Tibial nerve (tissue), 4 donors: ENCODE measurements at regions not wholly inside any gene's neighbourhood (a gene's known extent, or its start where the extent isn't known, plus 50 kb on each side); places are given as distances from the start of the nearest gene placed in this dataset.
A peak's percentile ranks its signal among the peaks of the same experiment; 100 is the strongest.

Experiments
- DNase-seq, 2 donors: peaks; one replicate each; pipeline ENCODE4 v3.0.0-alpha.2; 2019; ENCODE audit warnings: low spot score in 2 of 2
- H3K27ac ChIP-seq, 4 donors: fragments of 200-600 bp; sonication (generic) in 3 of 4; one replicate each; pipeline ENCODE4 v1.5.1; 2017 to 2019; ENCODE audit warnings: mild to moderate bottlenecking in 1 of 4
- H3K27me3 ChIP-seq, 2 donors: fragments of 200-600 bp; sonication (generic) in 1 of 2; one replicate each; pipeline versions ENCODE4 v1.5.1 to v1.6.0; 2017 to 2019
- H3K36me3 ChIP-seq, 3 donors: fragments of 200-600 bp; sonication (generic); one replicate each; pipeline ENCODE4 v1.5.1; 2018 to 2019
- H3K4me1 ChIP-seq, 4 donors: fragments of 200-600 bp; sonication (generic) in 3 of 4; one replicate each; pipeline ENCODE4 v1.5.1; 2017 to 2019
- H3K4me3 ChIP-seq, 4 donors: fragments of 200-600 bp; sonication (generic) in 3 of 4; one replicate each; pipeline ENCODE4 v1.5.1; 2017 to 2019; ENCODE audit warnings: mild to moderate bottlenecking in 1 of 4, moderate library complexity in 1 of 4
- H3K9me3 ChIP-seq, 4 donors: fragments of 200-600 bp; sonication (generic) in 3 of 4; one replicate each; pipeline ENCODE4 v1.5.1; 2017 to 2019
- EP300 ChIP-seq, 2 donors: sonication (generic); formaldehyde crosslinking; IDR thresholded peaks; one replicate each; pipeline ENCODE4 v1.6.1; 2017; ENCODE audit warnings: antibody characterized with exemption in 2 of 2, mild to moderate bottlenecking in 1 of 2
- POLR2A ChIP-seq, 2 donors: fragments of 450-650 bp; IDR thresholded peaks; one replicate each; pipeline ENCODE4 v1.6.1; 2017; ENCODE audit warnings: antibody characterized with exemption in 2 of 2, mild to moderate bottlenecking in 2 of 2, moderate library complexity in 2 of 2
- WGBS, 2 donors: methylation state at CpG; one replicate each; pipeline ENCODE4 v1.1.5; 2018; 5-methylcytosine and 5-hydroxymethylcytosine counted together
- TF ChIP-seq, protein P1 (sequence below), 5 experiments: fragments of 200-600 bp in 3 of 5; fragments of 450-650 bp in 2 of 5; sonication (generic) in 3 of 5; IDR thresholded peaks; one replicate each; pipeline ENCODE4 v1.5.1; 2016 to 2019; ENCODE audit warnings: antibody characterized with exemption in 5 of 5, mild to moderate bottlenecking in 3 of 5, moderate library complexity in 2 of 5

DNA sequence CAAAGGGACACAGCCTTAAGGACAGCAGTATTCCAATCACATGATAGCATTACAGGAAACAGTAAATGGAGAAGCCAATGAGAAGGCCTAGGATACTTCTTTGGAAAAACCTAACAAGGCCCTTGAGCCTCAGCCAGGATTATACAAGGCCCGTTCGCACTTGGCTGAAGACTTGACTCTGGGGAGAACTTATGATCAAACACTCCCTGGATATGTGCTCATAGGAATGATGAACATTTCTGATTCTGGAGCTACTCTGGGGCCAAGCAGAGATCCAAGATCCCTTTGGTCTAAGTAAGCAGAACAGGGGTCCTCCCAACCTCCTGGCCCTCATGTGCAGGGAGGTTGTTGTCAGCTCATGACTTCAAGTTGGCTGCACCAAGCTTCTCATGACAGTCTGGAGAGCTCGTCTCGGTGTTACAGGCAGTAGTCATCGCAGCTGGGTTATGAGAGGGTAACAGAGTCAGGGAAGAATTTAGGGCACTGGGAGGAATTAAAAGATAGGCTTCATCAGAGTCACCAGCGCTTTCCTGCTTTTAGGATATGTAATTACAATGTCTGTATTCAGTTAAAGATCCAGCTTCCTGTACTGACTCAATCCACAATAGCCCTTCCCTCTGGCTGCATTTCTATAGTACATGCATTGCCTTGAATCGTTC, 92.5 kb upstream of the IRF2BP2 start:
- no peak overlapping the region for H3K4me3 ChIP-seq
- 48 to 57% methylated on average over 7 of the region's 7 CpGs for WGBS, 2 donors

DNA sequence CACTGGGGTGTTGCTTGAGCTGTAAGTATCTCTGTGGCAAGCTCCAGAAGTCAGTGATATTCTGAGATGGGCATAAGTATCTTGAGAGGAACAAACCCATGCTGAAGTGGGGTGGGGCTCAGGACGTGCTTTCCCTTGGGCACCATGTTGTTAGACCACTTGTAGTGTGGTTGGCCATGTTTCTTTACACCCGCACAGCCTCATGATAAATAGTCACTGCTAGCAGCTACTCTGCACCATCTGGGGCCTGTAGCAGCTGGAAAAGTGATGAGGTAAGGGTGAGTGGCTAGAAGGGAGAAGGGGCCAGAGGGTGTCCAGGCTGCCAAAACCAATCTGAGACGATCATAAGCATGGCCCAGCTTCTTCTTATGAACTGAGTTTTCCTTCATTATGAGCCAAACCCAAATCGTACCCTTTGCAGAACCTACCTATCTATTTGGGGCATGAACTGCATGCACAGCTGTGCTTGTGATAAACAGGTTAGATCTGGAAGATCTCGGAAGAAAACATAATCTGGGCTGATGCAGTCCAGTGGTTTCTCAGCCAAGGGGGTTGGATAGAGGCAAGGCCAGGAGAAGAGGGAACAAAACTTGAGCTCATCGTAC, 91.9 kb upstream of the IRF2BP2 start:
- 70% methylated on average over 6 of the region's 6 CpGs for WGBS, 2 donors
- no peaks in the 10 kb centered on the region for H3K27me3 ChIP-seq
- H3K4me3 ChIP-seq = no peak overlapping the region
- H3K27ac ChIP-seq = peak overlapping the region in 3 of 4 donors; percentile 40 to 71 (median 63)
- no peaks in the 10 kb centered on the region for H3K36me3 ChIP-seq
- TF ChIP-seq POLR2A (IDR thresholded peaks at IDR 0.05) (no peak), EP300 (IDR thresholded peaks at IDR 0.05) (no peak)
- TF ChIP-seq, protein P1, sequence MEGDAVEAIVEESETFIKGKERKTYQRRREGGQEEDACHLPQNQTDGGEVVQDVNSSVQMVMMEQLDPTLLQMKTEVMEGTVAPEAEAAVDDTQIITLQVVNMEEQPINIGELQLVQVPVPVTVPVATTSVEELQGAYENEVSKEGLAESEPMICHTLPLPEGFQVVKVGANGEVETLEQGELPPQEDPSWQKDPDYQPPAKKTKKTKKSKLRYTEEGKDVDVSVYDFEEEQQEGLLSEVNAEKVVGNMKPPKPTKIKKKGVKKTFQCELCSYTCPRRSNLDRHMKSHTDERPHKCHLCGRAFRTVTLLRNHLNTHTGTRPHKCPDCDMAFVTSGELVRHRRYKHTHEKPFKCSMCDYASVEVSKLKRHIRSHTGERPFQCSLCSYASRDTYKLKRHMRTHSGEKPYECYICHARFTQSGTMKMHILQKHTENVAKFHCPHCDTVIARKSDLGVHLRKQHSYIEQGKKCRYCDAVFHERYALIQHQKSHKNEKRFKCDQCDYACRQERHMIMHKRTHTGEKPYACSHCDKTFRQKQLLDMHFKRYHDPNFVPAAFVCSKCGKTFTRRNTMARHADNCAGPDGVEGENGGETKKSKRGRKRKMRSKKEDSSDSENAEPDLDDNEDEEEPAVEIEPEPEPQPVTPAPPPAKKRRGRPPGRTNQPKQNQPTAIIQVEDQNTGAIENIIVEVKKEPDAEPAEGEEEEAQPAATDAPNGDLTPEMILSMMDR (IDR thresholded peaks at IDR 0.05) = no peak
- peaks cover 0 to 34% (median 11%) of the 10 kb centered on the region in 4 donors for H3K4me1 ChIP-seq
- no peak for DNase-seq
- no peaks in the 10 kb centered on the region for H3K9me3 ChIP-seq

More for the DNA sequence above, 92.5 kb upstream of the IRF2BP2 start:
- peak; percentile 49 to 73 for DNase-seq
- Histone ChIP-seq H3K27me3 (no peaks in the 10 kb centered on the region), H3K9me3 (no peaks in the 10 kb centered on the region), H3K4me1 (peaks cover 0 to 34% (median 12%) of the 10 kb centered on the region in 4 donors), H3K27ac (peak overlapping the region in 3 of 4 donors; percentile 8 to 71 (median 63)), H3K36me3 (no peaks in the 10 kb centered on the region)
- TF ChIP-seq POLR2A (IDR thresholded peaks at IDR 0.05) (no peak), EP300 (IDR thresholded peaks at IDR 0.05) (peak; percentile 36 to 85)
- TF ChIP-seq, protein P1 (IDR thresholded peaks at IDR 0.05) = no peak

DNA sequence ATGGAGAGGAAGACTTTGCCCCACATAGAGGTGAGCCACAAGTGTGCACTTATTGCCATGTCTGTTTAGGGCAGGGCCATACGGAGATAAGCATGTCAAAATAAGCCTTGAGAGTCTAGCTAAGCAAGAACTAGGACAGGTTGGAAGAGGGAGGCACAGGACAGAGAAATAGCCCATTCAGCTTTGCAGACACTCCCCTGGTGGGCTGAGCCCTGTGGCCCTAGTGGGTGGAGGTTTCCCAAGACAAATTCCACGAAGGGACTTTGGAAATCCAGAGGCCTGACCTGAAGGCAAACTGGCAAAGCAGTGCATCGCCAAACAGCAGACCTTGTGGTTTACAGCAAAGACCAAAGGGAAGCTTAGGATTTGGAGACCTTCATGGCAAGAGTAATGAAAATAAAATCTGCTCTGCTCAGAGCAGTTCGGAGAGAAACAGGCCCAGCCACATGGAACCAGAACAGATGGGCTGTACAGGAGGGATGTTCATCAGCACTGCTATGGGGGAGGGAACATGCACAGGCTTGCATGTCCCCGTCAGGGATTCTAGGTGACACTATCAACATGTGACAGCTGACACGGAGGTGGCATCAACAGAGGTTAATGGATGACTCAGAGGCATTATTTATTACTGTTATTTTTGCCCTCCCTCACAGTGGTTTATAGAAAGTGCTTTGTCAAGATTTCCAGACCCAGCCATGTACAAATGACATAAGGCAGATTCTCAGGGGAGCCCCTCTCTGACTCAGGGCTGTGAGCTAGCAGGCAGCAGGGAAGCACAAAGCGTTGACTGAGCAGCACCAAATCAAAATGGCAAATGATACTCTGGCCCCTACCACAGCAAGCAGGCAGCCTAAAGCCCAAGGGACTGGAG, 90.1 kb upstream of the IRF2BP2 start:
- H3K4me3 ChIP-seq = no peak overlapping the region
- WGBS, 2 donors = 43 to 55% methylated on average over 7 of the region's 7 CpGs
- peak in 1 of 2 donors; percentile 52 for DNase-seq
- TF ChIP-seq, protein P1 (IDR thresholded peaks at IDR 0.05) = no peak
- TF ChIP-seq EP300 (IDR thresholded peaks at IDR 0.05) (peak in 1 of 2 donors; percentile 30), POLR2A (IDR thresholded peaks at IDR 0.05) (no peak)
- no peaks in the 10 kb centered on the region for H3K9me3 ChIP-seq
- H3K4me1 ChIP-seq = peaks cover 0 to 34% (median 11%) of the 10 kb centered on the region in 4 donors
- H3K27me3 ChIP-seq = no peaks in the 10 kb centered on the region
- no peaks in the 10 kb centered on the region for H3K36me3 ChIP-seq
- H3K27ac ChIP-seq = peak overlapping the region in 3 of 4 donors; percentile 52 to 75 (median 66)

DNA sequence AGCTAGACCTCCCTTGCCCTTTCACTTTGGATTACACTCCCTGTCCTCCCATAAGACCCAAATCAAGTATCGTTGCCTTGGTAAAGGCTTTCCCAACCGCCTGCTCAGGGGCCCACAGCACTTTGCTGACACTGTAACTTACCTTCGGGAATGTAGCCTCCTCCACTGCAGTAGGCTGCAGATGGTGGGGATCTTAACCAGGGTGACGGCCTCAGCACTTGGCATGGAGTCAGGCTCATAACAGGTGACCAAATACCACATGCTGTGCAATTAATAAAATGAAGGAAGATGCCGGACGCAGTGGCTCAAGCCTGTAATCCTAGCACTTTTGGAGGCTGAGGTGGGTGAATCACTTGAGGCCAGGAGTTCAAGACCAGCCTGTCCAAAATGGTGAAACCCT, 88.7 kb upstream of the IRF2BP2 start:
- Histone ChIP-seq H3K36me3 (no peaks in the 10 kb centered on the region), H3K27me3 (no peaks in the 10 kb centered on the region), H3K4me3 (no peak overlapping the region), H3K27ac (no peak overlapping the region), H3K9me3 (no peaks in the 10 kb centered on the region), H3K4me1 (peaks cover 0 to 34% (median 11%) of the 10 kb centered on the region in 4 donors)
- no peak for TF ChIP-seq EP300 (IDR thresholded peaks at IDR 0.05)
- TF ChIP-seq, protein P1 (IDR thresholded peaks at IDR 0.05) = no peak
- TF ChIP-seq POLR2A (IDR thresholded peaks at IDR 0.05) = no peak
- no peak for DNase-seq
- 93 to 96% methylated on average over 6 of the region's 6 CpGs for WGBS, 2 donors
